Neutrophil (primary cell): ENCODE measurements at regions not wholly inside any gene's neighbourhood (a gene's known extent, or its start where the extent isn't known, plus 50 kb on each side); places are given as distances from the start of the nearest gene placed in this dataset.

Source experiments
- H3K27ac ChIP-seq: fragments of 200-600 bp; sonication (generic); 2 replicates; pipeline ENCODE4 v1.5.1; 2016; ENCODE audit warnings: mild to moderate bottlenecking, moderate library complexity
- H3K27me3 ChIP-seq: fragments of 200-600 bp; sonication (generic); 2 replicates; pipeline ENCODE4 v1.6.0; 2016; ENCODE audit warnings: mild to moderate bottlenecking
- H3K36me3 ChIP-seq: fragments of 200-600 bp; sonication (generic); 2 replicates; pipeline ENCODE4 v1.5.1; 2017
- H3K4me1 ChIP-seq, 2 experiments: fragments of 200-600 bp in 1 of 2; sonication (generic) in 1 of 2; 1 replicate in 1 of 2; 2 replicates in 1 of 2; pipeline versions ENCODE4 v1.5.1 to v1.6.1; 2013 to 2016; ENCODE audit warnings: low read depth in 1 of 2, low read length in 1 of 2, mild to moderate bottlenecking in 1 of 2, moderate library complexity in 1 of 2; ENCODE audit not compliant: control insufficient read depth in 1 of 2, insufficient read depth in 1 of 2
- H3K4me3 ChIP-seq, 2 experiments: fragments of 200-600 bp in 1 of 2; sonication (generic) in 1 of 2; 1 replicate in 1 of 2; 2 replicates in 1 of 2; pipeline ENCODE4 v1.5.1; 2013 to 2016; ENCODE audit warnings: low read depth in 1 of 2, low read length in 1 of 2, mild to moderate bottlenecking in 1 of 2, moderate library complexity in 1 of 2
- H3K9me3 ChIP-seq: fragments of 200-600 bp; sonication (generic); 2 replicates; pipeline ENCODE4 v1.5.1; 2016
- TF ChIP-seq, protein P1 (sequence below): fragments of 200-600 bp; sonication (generic); IDR thresholded peaks from 2 replicates; pipeline ENCODE4 v1.5.1; 2016; ENCODE audit warnings: antibody characterized with exemption

- Histone ChIP-seq H3K9me3 (no peaks in the 10 kb centered on the region), H3K36me3 (no peaks in the 10 kb centered on the region), H3K27ac (no peak overlapping the region), H3K27me3 (no peaks in the 10 kb centered on the region), H3K4me1 (no peaks in the 10 kb centered on the region), H3K4me3 (no peak overlapping the region)
- TF ChIP-seq, protein P1, sequence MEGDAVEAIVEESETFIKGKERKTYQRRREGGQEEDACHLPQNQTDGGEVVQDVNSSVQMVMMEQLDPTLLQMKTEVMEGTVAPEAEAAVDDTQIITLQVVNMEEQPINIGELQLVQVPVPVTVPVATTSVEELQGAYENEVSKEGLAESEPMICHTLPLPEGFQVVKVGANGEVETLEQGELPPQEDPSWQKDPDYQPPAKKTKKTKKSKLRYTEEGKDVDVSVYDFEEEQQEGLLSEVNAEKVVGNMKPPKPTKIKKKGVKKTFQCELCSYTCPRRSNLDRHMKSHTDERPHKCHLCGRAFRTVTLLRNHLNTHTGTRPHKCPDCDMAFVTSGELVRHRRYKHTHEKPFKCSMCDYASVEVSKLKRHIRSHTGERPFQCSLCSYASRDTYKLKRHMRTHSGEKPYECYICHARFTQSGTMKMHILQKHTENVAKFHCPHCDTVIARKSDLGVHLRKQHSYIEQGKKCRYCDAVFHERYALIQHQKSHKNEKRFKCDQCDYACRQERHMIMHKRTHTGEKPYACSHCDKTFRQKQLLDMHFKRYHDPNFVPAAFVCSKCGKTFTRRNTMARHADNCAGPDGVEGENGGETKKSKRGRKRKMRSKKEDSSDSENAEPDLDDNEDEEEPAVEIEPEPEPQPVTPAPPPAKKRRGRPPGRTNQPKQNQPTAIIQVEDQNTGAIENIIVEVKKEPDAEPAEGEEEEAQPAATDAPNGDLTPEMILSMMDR: no peak
Observed at GRCh38 chr6:145194389-145194788, 540.9 kb downstream of the EPM2A start.

- H3K36me3 ChIP-seq: no peaks in the 10 kb centered on the region
- TF ChIP-seq, protein P1: no peak
- no peak overlapping the region for H3K27ac ChIP-seq
- H3K4me3 ChIP-seq: no peak overlapping the region
- no peaks in the 10 kb centered on the region for H3K9me3 ChIP-seq
- no peaks in the 10 kb centered on the region for H3K4me1 ChIP-seq
- no peaks in the 10 kb centered on the region for H3K27me3 ChIP-seq
Observed at GRCh38 chr6:145199961-145200360, 535.4 kb downstream of the EPM2A start.

DNA sequence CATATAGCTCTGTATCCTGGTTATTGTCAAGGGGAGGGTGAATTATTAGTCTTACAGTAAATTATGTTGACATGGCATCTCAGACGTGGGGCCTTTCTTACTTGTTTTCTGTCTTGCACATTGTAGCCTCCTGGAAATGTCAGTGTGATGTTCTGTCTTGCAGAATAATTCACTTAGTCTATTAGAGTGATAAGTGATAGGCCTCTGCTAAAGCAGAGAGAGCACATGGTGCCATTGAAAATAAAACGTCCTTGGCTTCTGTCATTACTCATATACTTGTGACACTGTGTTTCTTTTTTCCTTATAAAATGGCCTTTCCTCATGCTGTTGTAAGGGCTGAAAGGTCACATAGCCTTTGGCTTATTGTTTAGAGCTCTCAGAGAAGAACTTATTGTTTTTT, 531.0 kb downstream of the EPM2A start:
- no peaks in the 10 kb centered on the region for H3K27me3 ChIP-seq
- no peaks in the 10 kb centered on the region for H3K4me1 ChIP-seq
- H3K4me3 ChIP-seq: no peak overlapping the region
- TF ChIP-seq, protein P1: no peak
- H3K27ac ChIP-seq: no peak overlapping the region
- H3K9me3 ChIP-seq: no peaks in the 10 kb centered on the region
- H3K36me3 ChIP-seq: no peaks in the 10 kb centered on the region

- Histone ChIP-seq H3K4me1 (no peaks in the 10 kb centered on the region), H3K9me3 (no peaks in the 10 kb centered on the region), H3K27ac (no peak overlapping the region), H3K36me3 (no peaks in the 10 kb centered on the region), H3K27me3 (no peaks in the 10 kb centered on the region), H3K4me3 (no peak overlapping the region)
- TF ChIP-seq, protein P1: no peak
Observed at GRCh38 chr6:145206247-145206907, 528.9 kb downstream of the EPM2A start.

DNA sequence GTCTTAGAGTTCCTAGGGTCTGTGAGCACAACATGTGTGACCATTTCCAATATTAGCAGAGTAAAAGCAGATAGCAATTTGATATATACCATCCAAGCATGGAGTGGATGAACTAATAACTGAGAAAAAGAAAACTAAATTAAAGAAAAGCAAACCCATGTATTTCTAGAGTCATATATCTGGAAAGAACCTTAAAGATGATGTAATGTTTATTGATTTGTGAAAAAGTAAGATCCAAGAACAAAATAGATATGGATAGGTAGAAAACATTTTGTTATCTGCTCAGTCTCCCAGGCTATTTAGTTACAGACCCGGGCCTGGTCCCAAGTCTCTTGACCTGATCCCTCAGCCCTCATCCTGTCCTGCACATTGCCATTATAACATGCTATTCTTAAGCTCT, 526.8 kb downstream of the EPM2A start:
- Histone ChIP-seq H3K27me3 (no peaks in the 10 kb centered on the region), H3K4me3 (no peak overlapping the region), H3K4me1 (no peaks in the 10 kb centered on the region), H3K9me3 (no peaks in the 10 kb centered on the region), H3K36me3 (no peaks in the 10 kb centered on the region), H3K27ac (no peak overlapping the region)
- TF ChIP-seq, protein P1: no peak
